RWPE2 (cell line): ENCODE measurements at regions not wholly inside any gene's neighbourhood (a gene's known extent, or its start where the extent isn't known, plus 50 kb on each side); places are given as distances from the start of the nearest gene placed in this dataset.

Experiments
- ATAC-seq: fragments of 200-7000 bp; cut with Tn5 transposase; 3 replicates; pipeline ENCODE4 v1.9.1; 2021; ENCODE audit warnings: low read depth
- DNase-seq: peaks from one replicate; pipeline ENCODE4 v3.0.0-alpha.2; 2020; ENCODE audit warnings: low spot score
- H3K27ac ChIP-seq: fragments of 450-650 bp; 2 replicates; pipeline ENCODE4 v1.5.1; 2017; ENCODE audit warnings: mild to moderate bottlenecking; ENCODE audit not compliant: poor library complexity, severe bottlenecking
- H3K27me3 ChIP-seq: fragments of 250-450 bp; sonication (Bioruptor Pico); 2 replicates; pipeline ENCODE4 v1.5.1; 2021; ENCODE audit warnings: mild to moderate bottlenecking, moderate library complexity; ENCODE audit not compliant: insufficient read depth, poor library complexity, severe bottlenecking
- H3K36me3 ChIP-seq: fragments of 250-450 bp; sonication (Bioruptor Pico); 2 replicates; pipeline ENCODE4 v1.5.1; 2020; ENCODE audit warnings: low read depth, mild to moderate bottlenecking, moderate library complexity
- H3K4me1 ChIP-seq: fragments of 250-450 bp; sonication (Bioruptor Pico); 2 replicates; pipeline ENCODE4 v1.5.1; 2021; ENCODE audit warnings: mild to moderate bottlenecking, moderate library complexity; ENCODE audit not compliant: insufficient read depth, poor library complexity, severe bottlenecking
- H3K4me3 ChIP-seq: fragments of 250-450 bp; sonication (Bioruptor Pico); 2 replicates; pipeline ENCODE4 v1.5.1; 2021; ENCODE audit warnings: mild to moderate bottlenecking, moderate library complexity; ENCODE audit not compliant: severe bottlenecking
- H3K9me3 ChIP-seq: fragments of 250-450 bp; sonication (Bioruptor Pico); 2 replicates; pipeline ENCODE4 v1.5.1; 2021; ENCODE audit warnings: mild to moderate bottlenecking, moderate library complexity; ENCODE audit not compliant: severe bottlenecking
- TF ChIP-seq, protein P1 (sequence below): fragments of 450-650 bp; IDR thresholded peaks from one replicate; pipeline ENCODE4 v1.5.1; 2017; ENCODE audit warnings: mild to moderate bottlenecking, moderate library complexity; ENCODE audit not compliant: poor library complexity, severe bottlenecking

DNA sequence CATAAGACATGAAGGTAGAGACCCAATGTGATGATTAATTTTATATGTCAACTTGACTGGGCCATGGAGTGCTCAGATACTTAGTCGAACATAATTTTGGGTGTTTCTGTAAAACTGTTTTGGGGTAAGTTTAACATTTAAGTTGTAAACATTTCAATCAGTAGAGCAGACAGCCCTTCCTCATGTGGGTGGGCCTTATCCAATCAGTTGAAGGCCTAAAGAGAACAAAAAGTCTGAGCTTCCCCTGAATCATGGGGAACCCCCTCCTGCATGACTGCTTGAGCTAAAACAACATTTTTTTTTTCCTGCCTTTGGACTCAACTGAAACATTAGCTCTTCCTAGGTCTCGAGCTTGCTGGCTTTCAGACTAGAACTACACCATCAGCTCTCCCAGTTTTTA is 327.3 kb upstream of the SOX9 start:
- peak overlapping the region; percentile 81 for H3K27ac ChIP-seq
- no peaks in the 10 kb centered on the region for H3K27me3 ChIP-seq
- no peaks in the 10 kb centered on the region for H3K36me3 ChIP-seq
- no peak overlapping the region for H3K4me3 ChIP-seq
- peaks cover 28% of the 10 kb centered on the region for H3K4me1 ChIP-seq
- ATAC-seq, result no peak
- TF ChIP-seq, protein P1, sequence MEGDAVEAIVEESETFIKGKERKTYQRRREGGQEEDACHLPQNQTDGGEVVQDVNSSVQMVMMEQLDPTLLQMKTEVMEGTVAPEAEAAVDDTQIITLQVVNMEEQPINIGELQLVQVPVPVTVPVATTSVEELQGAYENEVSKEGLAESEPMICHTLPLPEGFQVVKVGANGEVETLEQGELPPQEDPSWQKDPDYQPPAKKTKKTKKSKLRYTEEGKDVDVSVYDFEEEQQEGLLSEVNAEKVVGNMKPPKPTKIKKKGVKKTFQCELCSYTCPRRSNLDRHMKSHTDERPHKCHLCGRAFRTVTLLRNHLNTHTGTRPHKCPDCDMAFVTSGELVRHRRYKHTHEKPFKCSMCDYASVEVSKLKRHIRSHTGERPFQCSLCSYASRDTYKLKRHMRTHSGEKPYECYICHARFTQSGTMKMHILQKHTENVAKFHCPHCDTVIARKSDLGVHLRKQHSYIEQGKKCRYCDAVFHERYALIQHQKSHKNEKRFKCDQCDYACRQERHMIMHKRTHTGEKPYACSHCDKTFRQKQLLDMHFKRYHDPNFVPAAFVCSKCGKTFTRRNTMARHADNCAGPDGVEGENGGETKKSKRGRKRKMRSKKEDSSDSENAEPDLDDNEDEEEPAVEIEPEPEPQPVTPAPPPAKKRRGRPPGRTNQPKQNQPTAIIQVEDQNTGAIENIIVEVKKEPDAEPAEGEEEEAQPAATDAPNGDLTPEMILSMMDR, result no peak
- no peak for DNase-seq
- no peaks in the 10 kb centered on the region for H3K9me3 ChIP-seq

DNA sequence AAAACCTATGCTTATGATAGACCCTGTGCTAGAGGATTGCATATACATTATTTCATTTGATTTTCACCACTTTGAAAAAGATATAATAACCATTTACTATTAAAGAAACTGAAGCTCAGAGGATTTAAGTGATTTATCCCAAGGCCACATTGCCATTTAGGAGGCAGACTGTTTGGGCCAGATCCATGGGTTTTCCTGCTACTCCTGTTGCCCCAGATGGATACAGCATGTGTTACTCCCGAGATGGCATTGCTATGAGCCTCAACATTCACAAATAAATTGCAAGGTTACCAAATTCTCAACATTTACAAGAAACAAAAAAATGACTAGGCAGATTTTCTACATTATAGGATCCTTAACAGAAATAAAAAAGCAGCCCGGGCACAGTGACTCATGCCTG is 322.1 kb upstream of the SOX9 start:
- H3K27me3 ChIP-seq, result no peaks in the 10 kb centered on the region
- no peak overlapping the region for H3K27ac ChIP-seq
- ATAC-seq (no peak), DNase-seq (no peak)
- no peaks in the 10 kb centered on the region for H3K9me3 ChIP-seq
- TF ChIP-seq, protein P1, result no peak
- H3K4me3 ChIP-seq, result no peak overlapping the region
- H3K4me1 ChIP-seq, result peaks cover 1% of the 10 kb centered on the region
- H3K36me3 ChIP-seq, result no peaks in the 10 kb centered on the region

DNA sequence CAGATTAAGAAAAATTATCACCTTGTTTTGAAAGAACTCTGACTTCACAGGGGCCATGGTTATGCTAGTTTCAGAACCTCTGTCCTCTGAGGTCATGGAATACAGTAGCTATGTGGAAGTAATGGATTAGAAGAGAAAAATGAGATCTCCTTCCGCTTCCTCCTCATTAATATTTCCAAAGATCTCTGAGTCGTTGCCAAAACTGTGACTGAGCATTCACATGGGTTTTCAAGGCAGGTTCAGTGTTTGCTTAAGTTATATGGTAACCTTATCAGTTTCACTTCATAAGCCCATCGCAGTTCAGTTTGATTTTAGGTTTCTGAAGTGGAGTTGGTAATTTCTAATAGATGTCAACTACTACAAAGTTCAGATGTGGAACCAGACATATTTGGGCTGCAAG is 321.2 kb upstream of the SOX9 start:
- Histone ChIP-seq H3K27me3 (no peaks in the 10 kb centered on the region), H3K9me3 (no peaks in the 10 kb centered on the region), H3K4me3 (no peak overlapping the region), H3K36me3 (no peaks in the 10 kb centered on the region), H3K4me1 (no peaks in the 10 kb centered on the region), H3K27ac (no peak overlapping the region)
- TF ChIP-seq, protein P1, result no peak
- DNase-seq (no peak), ATAC-seq (no peak)

DNA sequence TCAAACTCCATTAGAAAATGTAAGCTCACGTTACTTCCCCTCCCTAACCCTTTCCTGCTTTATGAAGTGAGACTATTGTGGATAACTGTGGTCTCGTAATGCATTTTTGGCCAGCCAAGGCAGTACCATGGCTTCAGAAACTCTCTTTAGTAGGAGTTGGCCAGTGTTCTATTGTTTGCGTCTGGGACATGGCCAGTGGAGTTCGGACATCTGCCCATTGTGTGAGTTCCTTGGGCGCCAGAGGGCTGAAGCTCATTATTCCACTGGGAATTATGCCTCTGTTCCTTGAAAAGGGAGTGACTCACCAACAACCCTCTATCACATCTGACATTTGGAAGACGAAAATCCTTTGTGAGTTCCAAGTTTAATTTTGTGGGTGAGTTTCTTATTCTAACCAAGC is 319.5 kb upstream of the SOX9 start:
- TF ChIP-seq, protein P1, result no peak

DNA sequence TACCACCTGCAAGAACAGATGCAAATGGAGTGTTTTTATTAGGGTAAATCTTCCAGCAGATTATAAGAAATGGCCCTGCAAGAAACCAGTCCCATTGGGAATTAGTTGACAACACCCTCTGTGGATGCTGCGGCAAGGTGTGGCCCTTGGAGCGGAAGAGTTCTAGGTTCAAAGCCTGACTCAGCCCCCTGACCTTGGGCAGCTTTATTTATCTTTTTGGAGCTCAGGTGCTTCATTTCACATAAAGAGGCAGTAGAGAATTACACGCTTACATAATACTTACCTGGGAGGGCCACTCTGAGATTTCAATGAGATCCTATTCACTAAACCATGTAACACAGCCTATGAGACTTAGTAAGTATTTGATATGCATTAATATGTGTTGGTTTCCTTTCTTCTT is 318.2 kb upstream of the SOX9 start:
- DNase-seq (no peak), ATAC-seq (no peak)
- no peak overlapping the region for H3K27ac ChIP-seq
- no peaks in the 10 kb centered on the region for H3K4me1 ChIP-seq
- H3K9me3 ChIP-seq, result no peaks in the 10 kb centered on the region
- H3K27me3 ChIP-seq, result no peaks in the 10 kb centered on the region
- H3K4me3 ChIP-seq, result no peak overlapping the region
- H3K36me3 ChIP-seq, result no peaks in the 10 kb centered on the region
- TF ChIP-seq, protein P1, result no peak

More for the DNA sequence above, 319.5 kb upstream of the SOX9 start:
- Histone ChIP-seq H3K9me3 (no peaks in the 10 kb centered on the region), H3K4me3 (no peak overlapping the region), H3K36me3 (no peaks in the 10 kb centered on the region), H3K27me3 (no peaks in the 10 kb centered on the region), H3K27ac (no peak overlapping the region), H3K4me1 (no peaks in the 10 kb centered on the region)
- no peak for ATAC-seq
- DNase-seq, result no peak
